ENCODE measurements at regions not wholly inside any gene's neighbourhood (a gene's known extent, or its start where the extent isn't known, plus 50 kb on each side); places are given as distances from the start of the nearest gene placed in this dataset.

- Mint-ChIP-seq H3K36me3 (no peaks in the 10 kb centered on the region), H3K27ac (peak overlapping the region; percentile 51), H3K9me3 (peaks cover 3% of the 10 kb centered on the region), H3K27me3 (ENCODE audit: low read depth) (no peaks in the 10 kb centered on the region), H3K4me3 (no peak overlapping the region), H3K4me1 (peaks cover 14% of the 10 kb centered on the region)
- TF ChIP-seq CTCF (IDR thresholded peaks at IDR 0.05; ENCODE audit: unreplicated experiment): no peak
- DNase-seq (ENCODE audit: low spot score in 2 of 2, unreplicated experiment in 2 of 2): no peak
Observed at GRCh38 chr11:87465716-87466115, 428.0 kb downstream of the TMEM135 start.

- Mint-ChIP-seq H3K36me3 (no peaks in the 10 kb centered on the region), H3K9me3 (peaks cover 3% of the 10 kb centered on the region), H3K27me3 (ENCODE audit: low read depth) (no peaks in the 10 kb centered on the region), H3K4me1 (peaks cover 14% of the 10 kb centered on the region), H3K27ac (no peak overlapping the region), H3K4me3 (no peak overlapping the region)
- peak; percentile 35 for TF ChIP-seq CTCF (IDR thresholded peaks at IDR 0.05; ENCODE audit: unreplicated experiment)
- no peak for DNase-seq (ENCODE audit: low spot score in 2 of 2, unreplicated experiment in 2 of 2)
Observed at GRCh38 chr11:87463486-87464102, 425.9 kb downstream of the TMEM135 start.

- no peak for DNase-seq (ENCODE audit: low spot score in 2 of 2, unreplicated experiment in 2 of 2)
- no peaks in the 10 kb centered on the region for H3K36me3 Mint-ChIP-seq
- H3K4me1 Mint-ChIP-seq: peaks cover 10% of the 10 kb centered on the region
- no peak overlapping the region for H3K27ac Mint-ChIP-seq
- no peaks in the 10 kb centered on the region for H3K9me3 Mint-ChIP-seq
- no peak overlapping the region for H3K4me3 Mint-ChIP-seq
- no peak for TF ChIP-seq CTCF (IDR thresholded peaks at IDR 0.05; ENCODE audit: unreplicated experiment)
- no peaks in the 10 kb centered on the region for H3K27me3 Mint-ChIP-seq (ENCODE audit: low read depth)
Observed at GRCh38 chr11:87462171-87462570, 424.4 kb downstream of the TMEM135 start.

- TF ChIP-seq CTCF (IDR thresholded peaks at IDR 0.05; ENCODE audit: unreplicated experiment): no peak
- Mint-ChIP-seq H3K27ac (no peak overlapping the region), H3K36me3 (no peaks in the 10 kb centered on the region), H3K27me3 (ENCODE audit: low read depth) (no peaks in the 10 kb centered on the region), H3K4me3 (no peak overlapping the region), H3K9me3 (no peaks in the 10 kb centered on the region), H3K4me1 (peaks cover 7% of the 10 kb centered on the region)
- no peak for DNase-seq (ENCODE audit: low spot score in 2 of 2, unreplicated experiment in 2 of 2)
Observed at GRCh38 chr11:87460842-87461637, 423.3 kb downstream of the TMEM135 start.

GRCh38 chr11:87460279-87460678 is 422.5 kb downstream of the TMEM135 start:
- H3K4me3 Mint-ChIP-seq: no peak overlapping the region
- no peaks in the 10 kb centered on the region for H3K9me3 Mint-ChIP-seq
- no peak for DNase-seq (ENCODE audit: low spot score in 2 of 2, unreplicated experiment in 2 of 2)
- TF ChIP-seq CTCF (IDR thresholded peaks at IDR 0.05; ENCODE audit: unreplicated experiment): no peak
- no peaks in the 10 kb centered on the region for H3K36me3 Mint-ChIP-seq
- no peaks in the 10 kb centered on the region for H3K27me3 Mint-ChIP-seq (ENCODE audit: low read depth)
- H3K27ac Mint-ChIP-seq: no peak overlapping the region
- H3K4me1 Mint-ChIP-seq: peaks cover 2% of the 10 kb centered on the region

Data from mesothelial cell of epicardium (in vitro differentiated cells).